ENCODE measurements at regions not wholly inside any gene's neighbourhood (a gene's known extent, or its start where the extent isn't known, plus 50 kb on each side); places are given as distances from the start of the nearest gene placed in this dataset.
"Not testable (repeated sequence)": the region's sequence is repeated elsewhere in the genome, so short reads cannot be mapped to it uniquely, and the experiment has no call there.

DNA sequence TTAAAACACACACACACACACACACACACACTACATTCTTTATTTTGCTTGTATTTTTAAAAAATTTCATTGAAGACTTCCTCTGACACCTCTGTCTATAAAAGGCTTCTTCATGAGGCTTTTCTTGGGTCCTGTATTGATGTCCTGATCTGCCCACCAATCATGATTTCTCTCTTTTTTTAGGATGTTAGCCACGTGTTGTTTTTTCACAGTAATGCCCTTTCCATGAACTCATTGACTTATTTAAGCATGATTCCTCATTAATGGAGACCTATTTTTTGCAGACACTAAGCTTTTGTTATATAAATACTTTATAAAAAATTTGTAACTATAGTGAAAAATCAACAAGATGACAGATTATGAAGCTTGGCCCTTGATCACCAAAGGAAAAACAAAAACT, 173.8 kb upstream of the CNTNAP5 start:
- TF ChIP-seq, protein P1, sequence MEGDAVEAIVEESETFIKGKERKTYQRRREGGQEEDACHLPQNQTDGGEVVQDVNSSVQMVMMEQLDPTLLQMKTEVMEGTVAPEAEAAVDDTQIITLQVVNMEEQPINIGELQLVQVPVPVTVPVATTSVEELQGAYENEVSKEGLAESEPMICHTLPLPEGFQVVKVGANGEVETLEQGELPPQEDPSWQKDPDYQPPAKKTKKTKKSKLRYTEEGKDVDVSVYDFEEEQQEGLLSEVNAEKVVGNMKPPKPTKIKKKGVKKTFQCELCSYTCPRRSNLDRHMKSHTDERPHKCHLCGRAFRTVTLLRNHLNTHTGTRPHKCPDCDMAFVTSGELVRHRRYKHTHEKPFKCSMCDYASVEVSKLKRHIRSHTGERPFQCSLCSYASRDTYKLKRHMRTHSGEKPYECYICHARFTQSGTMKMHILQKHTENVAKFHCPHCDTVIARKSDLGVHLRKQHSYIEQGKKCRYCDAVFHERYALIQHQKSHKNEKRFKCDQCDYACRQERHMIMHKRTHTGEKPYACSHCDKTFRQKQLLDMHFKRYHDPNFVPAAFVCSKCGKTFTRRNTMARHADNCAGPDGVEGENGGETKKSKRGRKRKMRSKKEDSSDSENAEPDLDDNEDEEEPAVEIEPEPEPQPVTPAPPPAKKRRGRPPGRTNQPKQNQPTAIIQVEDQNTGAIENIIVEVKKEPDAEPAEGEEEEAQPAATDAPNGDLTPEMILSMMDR (IDR thresholded peaks at IDR 0.05; ENCODE audit: borderline replicate concordance, extremely low read depth, insufficient read depth), result no peak
- intact Hi-C loops (cut with DNase I), result no loop called here
- no peak for FAIRE-seq

DNA sequence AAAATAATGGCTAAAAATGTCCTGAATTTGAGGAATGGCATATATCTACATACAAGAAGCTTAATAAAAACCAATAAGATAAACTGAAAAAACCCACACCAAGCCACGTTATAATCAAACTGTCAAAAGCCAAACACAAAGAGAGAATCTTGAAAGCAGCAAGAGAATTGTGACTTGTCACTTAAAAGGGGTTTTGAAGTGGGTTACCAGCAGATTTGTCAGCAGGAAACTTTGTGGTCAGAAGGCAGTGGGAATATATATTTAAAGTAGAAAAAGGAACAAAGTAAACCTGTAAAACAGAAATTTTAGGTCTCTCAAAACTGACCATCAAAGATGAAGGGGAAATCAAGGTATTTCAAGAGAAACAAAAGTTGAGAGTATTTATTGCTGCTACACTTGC, 171.9 kb upstream of the CNTNAP5 start:
- no peak overlapping the region for H3K27ac ChIP-seq (ENCODE audit: low read depth in 2 of 2, low read length in 2 of 2)
- FAIRE-seq (no peak), DNase-seq (no peak)
- H3K9ac ChIP-seq (ENCODE audit: low read length in 3 of 3), result no peak overlapping the region
- H3K27me3 ChIP-seq (ENCODE audit: control insufficient read depth, insufficient read depth, low read length), result no peaks in the 10 kb centered on the region
- no peaks in the 10 kb centered on the region for H3K36me3 ChIP-seq (ENCODE audit: control insufficient read depth in 2 of 3, insufficient read depth in 3 of 3, low read length in 3 of 3)
- TF ChIP-seq, protein P1 (IDR thresholded peaks at IDR 0.05; ENCODE audit: borderline replicate concordance, extremely low read depth, insufficient read depth), result no peak
- H3K9me3 ChIP-seq (ENCODE audit: control insufficient read depth in 2 of 3, insufficient read depth in 1 of 3, low read length in 3 of 3), result peaks cover 0 to 8% (median 0%) of the 10 kb centered on the region in 3 donors
- H3K4me3 ChIP-seq (ENCODE audit: low read length in 3 of 3), result no peak overlapping the region
- intact Hi-C loops (cut with DNase I), result no loop called here
- H3K4me1 ChIP-seq (ENCODE audit: control insufficient read depth in 2 of 3, insufficient read depth in 2 of 3, low read depth in 1 of 3, low read length in 3 of 3), result no peaks in the 10 kb centered on the region

More for the DNA sequence above, 173.8 kb upstream of the CNTNAP5 start:
- no peak overlapping the region for H3K9ac ChIP-seq (ENCODE audit: low read length in 3 of 3)
- H3K27me3 ChIP-seq (ENCODE audit: control insufficient read depth, insufficient read depth, low read length), result no peaks in the 10 kb centered on the region
- H3K4me3 ChIP-seq (ENCODE audit: low read length in 3 of 3), result no peak overlapping the region
- no peaks in the 10 kb centered on the region for H3K36me3 ChIP-seq (ENCODE audit: control insufficient read depth in 2 of 3, insufficient read depth in 3 of 3, low read length in 3 of 3)
- DNase-seq, result no peak
- H3K27ac ChIP-seq (ENCODE audit: low read depth in 2 of 2, low read length in 2 of 2), result no peak overlapping the region
- peaks cover 0 to 4% (median 0%) of the 10 kb centered on the region in 3 donors for H3K9me3 ChIP-seq (ENCODE audit: control insufficient read depth in 2 of 3, insufficient read depth in 1 of 3, low read length in 3 of 3)
- H3K4me1 ChIP-seq (ENCODE audit: control insufficient read depth in 2 of 3, insufficient read depth in 2 of 3, low read depth in 1 of 3, low read length in 3 of 3), result no peaks in the 10 kb centered on the region

DNA sequence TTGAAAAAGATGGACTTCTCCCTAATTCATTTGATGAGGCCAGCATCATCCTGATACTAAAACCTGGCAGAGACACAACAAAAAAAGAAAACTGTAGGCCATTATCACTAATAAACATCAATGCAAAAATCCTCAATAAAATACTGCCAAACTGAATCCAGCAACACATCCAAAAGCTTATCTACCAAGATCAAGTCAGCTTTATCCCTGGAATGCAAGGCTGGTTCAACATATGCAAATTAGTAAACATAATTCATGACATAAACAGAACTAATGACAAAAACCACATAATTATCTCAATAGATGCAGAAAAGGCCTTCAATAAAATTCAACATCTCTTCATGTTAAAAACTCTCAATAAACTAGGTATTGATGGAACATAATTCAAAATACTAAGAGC, 166.1 kb upstream of the CNTNAP5 start:
- H3K9me3 ChIP-seq (ENCODE audit: control insufficient read depth in 2 of 3, insufficient read depth in 1 of 3, low read length in 3 of 3), result peaks cover 0 to 18% (median 0%) of the 10 kb centered on the region in 3 donors
- H3K9ac ChIP-seq (ENCODE audit: low read length in 3 of 3); H3K4me3 ChIP-seq (ENCODE audit: low read length in 3 of 3); intact Hi-C loops (cut with DNase I); H3K27ac ChIP-seq (ENCODE audit: low read depth in 2 of 2, low read length in 2 of 2); H3K4me1 ChIP-seq (ENCODE audit: control insufficient read depth in 2 of 3, insufficient read depth in 2 of 3, low read depth in 1 of 3, low read length in 3 of 3); FAIRE-seq; DNase-seq; H3K36me3 ChIP-seq (ENCODE audit: control insufficient read depth in 2 of 3, insufficient read depth in 3 of 3, low read length in 3 of 3); H3K27me3 ChIP-seq (ENCODE audit: control insufficient read depth, insufficient read depth, low read length): not testable (repeated sequence)

DNA sequence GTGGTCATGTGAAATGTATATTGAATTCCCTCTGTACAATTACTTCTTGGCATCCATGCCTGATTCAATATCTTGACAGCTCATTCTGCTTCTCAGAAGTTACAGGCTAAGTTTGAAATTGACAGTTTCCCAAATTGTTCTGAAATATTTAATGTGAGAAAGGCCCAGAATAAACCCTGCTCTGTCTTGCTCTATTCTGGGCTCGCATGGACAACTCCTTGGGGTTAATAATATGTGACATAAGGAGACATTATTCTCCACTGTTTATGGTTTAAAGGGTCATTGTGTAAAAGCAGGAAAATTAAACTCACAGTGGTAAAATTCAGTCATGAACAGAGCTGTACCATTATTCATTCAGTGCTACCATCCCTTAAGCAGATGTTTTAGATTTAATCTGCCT, 160.7 kb upstream of the CNTNAP5 start:
- TF ChIP-seq, protein P1 (IDR thresholded peaks at IDR 0.05; ENCODE audit: borderline replicate concordance, extremely low read depth, insufficient read depth), result no peak
- peaks cover 0 to 3% (median 0%) of the 10 kb centered on the region in 3 donors for H3K9me3 ChIP-seq (ENCODE audit: control insufficient read depth in 2 of 3, insufficient read depth in 1 of 3, low read length in 3 of 3)
- no peak for FAIRE-seq
- intact Hi-C loops (cut with DNase I), result no loop called here
- H3K27ac ChIP-seq (ENCODE audit: low read depth in 2 of 2, low read length in 2 of 2), result no peak overlapping the region
- no peaks in the 10 kb centered on the region for H3K4me1 ChIP-seq (ENCODE audit: control insufficient read depth in 2 of 3, insufficient read depth in 2 of 3, low read depth in 1 of 3, low read length in 3 of 3)
- no peak overlapping the region for H3K9ac ChIP-seq (ENCODE audit: low read length in 3 of 3)
- H3K27me3 ChIP-seq (ENCODE audit: control insufficient read depth, insufficient read depth, low read length), result no peaks in the 10 kb centered on the region
- no peak overlapping the region for H3K4me3 ChIP-seq (ENCODE audit: low read length in 3 of 3)
- no peak for DNase-seq
- no peaks in the 10 kb centered on the region for H3K36me3 ChIP-seq (ENCODE audit: control insufficient read depth in 2 of 3, insufficient read depth in 3 of 3, low read length in 3 of 3)
